ENCODE measurements at regions not wholly inside any gene's neighbourhood (a gene's known extent, or its start where the extent isn't known, plus 50 kb on each side); places are given as distances from the start of the nearest gene placed in this dataset.

DNA sequence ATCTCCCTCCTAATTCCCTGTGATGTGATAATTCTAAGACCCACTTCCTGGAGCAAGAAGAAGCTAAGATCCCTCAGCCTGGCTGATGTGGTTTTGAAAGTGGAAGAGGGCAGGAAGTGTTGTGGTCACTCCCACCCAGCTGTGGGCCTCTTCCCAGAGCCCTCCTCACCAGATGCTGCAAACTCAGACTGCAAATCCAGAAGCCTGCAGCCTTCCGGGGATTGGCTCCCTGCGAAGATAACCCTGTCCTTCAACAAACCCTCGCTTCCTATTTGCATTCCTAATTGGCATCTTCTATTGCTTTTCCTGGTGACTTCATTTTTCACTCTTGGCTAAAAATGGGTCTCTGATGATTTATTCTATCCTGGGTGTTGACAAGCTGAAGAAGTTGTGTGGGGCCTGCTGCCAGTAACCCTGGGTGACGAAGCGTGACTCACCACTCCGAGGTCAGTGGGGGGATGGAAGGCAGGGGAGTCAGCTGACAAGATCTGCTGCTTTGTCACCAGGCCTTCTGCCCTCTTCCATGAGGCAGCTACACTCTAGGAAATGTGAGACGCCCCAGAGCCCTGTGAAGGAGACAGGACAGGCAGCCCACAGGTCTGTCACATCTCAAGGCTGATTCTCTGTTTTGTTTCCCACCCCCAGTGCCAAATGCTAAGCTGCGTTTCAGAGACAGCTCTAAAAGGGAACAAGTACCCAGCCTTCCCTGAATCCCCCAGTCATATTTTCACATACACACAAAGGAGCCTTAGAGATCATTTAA lies 99.7 kb upstream of the LIPC start (continued):
- TF ChIP-seq TARDBP (CRISPR knock-in tag; IDR thresholded peaks at IDR 0.05) (no peak), MED1 (CRISPR knock-in tag; IDR thresholded peaks at IDR 0.05) (peak; percentile 85), NFE2L1 (CRISPR knock-in tag; IDR thresholded peaks at IDR 0.05; ENCODE audit: borderline replicate concordance) (peak; percentile 47; the same call in 1 of the 2 replicates), ZNF615 (CRISPR knock-in tag; IDR thresholded peaks at IDR 0.05; ENCODE audit: borderline replicate concordance) (no peak), KLF12 (CRISPR knock-in tag; IDR thresholded peaks at IDR 0.05; ENCODE audit: borderline replicate concordance) (no peak; the same call in 1 of the 2 replicates), CEBPG (CRISPR knock-in tag; IDR thresholded peaks at IDR 0.05) (peak; percentile 19; the same call in 1 of the 2 replicates), KDM3A (CRISPR knock-in tag; IDR thresholded peaks at IDR 0.05; ENCODE audit: low read depth) (no peak), ZNF431 (CRISPR knock-in tag; IDR thresholded peaks at IDR 0.05; ENCODE audit: borderline replicate concordance, low read depth) (no peak), BRD4 (CRISPR knock-in tag; IDR thresholded peaks at IDR 0.05) (no peak), ZNF761 (CRISPR knock-in tag; conservative IDR thresholded peaks at IDR 0.05) (no peak), YEATS2 (CRISPR knock-in tag; IDR thresholded peaks at IDR 0.05; ENCODE audit: borderline replicate concordance) (no peak; the same call in 1 of the 2 replicates), ETV6 (CRISPR knock-in tag; conservative IDR thresholded peaks at IDR 0.05) (0 out of 2 replicates have a peak, but pooled peaks have one; percentile 16), FOXM1 (CRISPR knock-in tag; IDR thresholded peaks at IDR 0.05) (no peak), ZNF777 (CRISPR knock-in tag; IDR thresholded peaks at IDR 0.05) (no peak), ZFP36L2 (CRISPR knock-in tag; IDR thresholded peaks at IDR 0.05) (no peak), RAD21 (CRISPR knock-in tag; IDR thresholded peaks at IDR 0.05) (no peak)
- TF ChIP-seq, protein P1, sequence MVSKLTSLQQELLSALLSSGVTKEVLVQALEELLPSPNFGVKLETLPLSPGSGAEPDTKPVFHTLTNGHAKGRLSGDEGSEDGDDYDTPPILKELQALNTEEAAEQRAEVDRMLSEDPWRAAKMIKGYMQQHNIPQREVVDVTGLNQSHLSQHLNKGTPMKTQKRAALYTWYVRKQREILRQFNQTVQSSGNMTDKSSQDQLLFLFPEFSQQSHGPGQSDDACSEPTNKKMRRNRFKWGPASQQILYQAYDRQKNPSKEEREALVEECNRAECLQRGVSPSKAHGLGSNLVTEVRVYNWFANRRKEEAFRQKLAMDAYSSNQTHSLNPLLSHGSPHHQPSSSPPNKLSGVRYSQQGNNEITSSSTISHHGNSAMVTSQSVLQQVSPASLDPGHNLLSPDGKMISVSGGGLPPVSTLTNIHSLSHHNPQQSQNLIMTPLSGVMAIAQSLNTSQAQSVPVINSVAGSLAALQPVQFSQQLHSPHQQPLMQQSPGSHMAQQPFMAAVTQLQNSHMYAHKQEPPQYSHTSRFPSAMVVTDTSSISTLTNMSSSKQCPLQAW (CRISPR knock-in tag; IDR thresholded peaks at IDR 0.05): peak; percentile 69
- TF ChIP-seq, protein P2, sequence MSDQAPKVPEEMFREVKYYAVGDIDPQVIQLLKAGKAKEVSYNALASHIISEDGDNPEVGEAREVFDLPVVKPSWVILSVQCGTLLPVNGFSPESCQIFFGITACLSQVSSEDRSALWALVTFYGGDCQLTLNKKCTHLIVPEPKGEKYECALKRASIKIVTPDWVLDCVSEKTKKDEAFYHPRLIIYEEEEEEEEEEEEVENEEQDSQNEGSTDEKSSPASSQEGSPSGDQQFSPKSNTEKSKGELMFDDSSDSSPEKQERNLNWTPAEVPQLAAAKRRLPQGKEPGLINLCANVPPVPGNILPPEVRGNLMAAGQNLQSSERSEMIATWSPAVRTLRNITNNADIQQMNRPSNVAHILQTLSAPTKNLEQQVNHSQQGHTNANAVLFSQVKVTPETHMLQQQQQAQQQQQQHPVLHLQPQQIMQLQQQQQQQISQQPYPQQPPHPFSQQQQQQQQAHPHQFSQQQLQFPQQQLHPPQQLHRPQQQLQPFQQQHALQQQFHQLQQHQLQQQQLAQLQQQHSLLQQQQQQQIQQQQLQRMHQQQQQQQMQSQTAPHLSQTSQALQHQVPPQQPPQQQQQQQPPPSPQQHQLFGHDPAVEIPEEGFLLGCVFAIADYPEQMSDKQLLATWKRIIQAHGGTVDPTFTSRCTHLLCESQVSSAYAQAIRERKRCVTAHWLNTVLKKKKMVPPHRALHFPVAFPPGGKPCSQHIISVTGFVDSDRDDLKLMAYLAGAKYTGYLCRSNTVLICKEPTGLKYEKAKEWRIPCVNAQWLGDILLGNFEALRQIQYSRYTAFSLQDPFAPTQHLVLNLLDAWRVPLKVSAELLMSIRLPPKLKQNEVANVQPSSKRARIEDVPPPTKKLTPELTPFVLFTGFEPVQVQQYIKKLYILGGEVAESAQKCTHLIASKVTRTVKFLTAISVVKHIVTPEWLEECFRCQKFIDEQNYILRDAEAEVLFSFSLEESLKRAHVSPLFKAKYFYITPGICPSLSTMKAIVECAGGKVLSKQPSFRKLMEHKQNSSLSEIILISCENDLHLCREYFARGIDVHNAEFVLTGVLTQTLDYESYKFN (CRISPR knock-in tag; conservative IDR thresholded peaks at IDR 0.05): peak; percentile 78
- TF ChIP-seq, protein P3, sequence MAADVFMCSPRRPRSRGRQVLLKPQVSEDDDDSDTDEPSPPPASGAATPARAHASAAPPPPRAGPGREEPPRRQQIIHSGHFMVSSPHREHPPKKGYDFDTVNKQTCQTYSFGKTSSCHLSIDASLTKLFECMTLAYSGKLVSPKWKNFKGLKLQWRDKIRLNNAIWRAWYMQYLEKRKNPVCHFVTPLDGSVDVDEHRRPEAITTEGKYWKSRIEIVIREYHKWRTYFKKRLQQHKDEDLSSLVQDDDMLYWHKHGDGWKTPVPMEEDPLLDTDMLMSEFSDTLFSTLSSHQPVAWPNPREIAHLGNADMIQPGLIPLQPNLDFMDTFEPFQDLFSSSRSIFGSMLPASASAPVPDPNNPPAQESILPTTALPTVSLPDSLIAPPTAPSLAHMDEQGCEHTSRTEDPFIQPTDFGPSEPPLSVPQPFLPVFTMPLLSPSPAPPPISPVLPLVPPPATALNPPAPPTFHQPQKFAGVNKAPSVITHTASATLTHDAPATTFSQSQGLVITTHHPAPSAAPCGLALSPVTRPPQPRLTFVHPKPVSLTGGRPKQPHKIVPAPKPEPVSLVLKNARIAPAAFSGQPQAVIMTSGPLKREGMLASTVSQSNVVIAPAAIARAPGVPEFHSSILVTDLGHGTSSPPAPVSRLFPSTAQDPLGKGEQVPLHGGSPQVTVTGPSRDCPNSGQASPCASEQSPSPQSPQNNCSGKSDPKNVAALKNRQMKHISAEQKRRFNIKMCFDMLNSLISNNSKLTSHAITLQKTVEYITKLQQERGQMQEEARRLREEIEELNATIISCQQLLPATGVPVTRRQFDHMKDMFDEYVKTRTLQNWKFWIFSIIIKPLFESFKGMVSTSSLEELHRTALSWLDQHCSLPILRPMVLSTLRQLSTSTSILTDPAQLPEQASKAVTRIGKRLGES (CRISPR knock-in tag; IDR thresholded peaks at IDR 0.05; ENCODE audit: borderline replicate concordance): no peak
- TF ChIP-seq, protein P4, sequence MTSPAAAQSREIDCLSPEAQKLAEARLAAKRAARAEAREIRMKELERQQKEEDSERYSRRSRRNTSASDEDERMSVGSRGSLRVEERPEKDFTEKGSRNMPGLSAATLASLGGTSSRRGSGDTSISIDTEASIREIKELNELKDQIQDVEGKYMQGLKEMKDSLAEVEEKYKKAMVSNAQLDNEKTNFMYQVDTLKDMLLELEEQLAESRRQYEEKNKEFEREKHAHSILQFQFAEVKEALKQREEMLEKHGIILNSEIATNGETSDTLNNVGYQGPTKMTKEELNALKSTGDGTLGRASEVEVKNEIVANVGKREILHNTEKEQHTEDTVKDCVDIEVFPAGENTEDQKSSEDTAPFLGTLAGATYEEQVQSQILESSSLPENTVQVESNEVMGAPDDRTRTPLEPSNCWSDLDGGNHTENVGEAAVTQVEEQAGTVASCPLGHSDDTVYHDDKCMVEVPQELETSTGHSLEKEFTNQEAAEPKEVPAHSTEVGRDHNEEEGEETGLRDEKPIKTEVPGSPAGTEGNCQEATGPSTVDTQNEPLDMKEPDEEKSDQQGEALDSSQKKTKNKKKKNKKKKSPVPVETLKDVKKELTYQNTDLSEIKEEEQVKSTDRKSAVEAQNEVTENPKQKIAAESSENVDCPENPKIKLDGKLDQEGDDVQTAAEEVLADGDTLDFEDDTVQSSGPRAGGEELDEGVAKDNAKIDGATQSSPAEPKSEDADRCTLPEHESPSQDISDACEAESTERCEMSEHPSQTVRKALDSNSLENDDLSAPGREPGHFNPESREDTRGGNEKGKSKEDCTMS (CRISPR knock-in tag; conservative IDR thresholded peaks at IDR 0.05): no peak
